Tibial artery (tissue), 4 donors: ENCODE measurements at regions not wholly inside any gene's neighbourhood (a gene's known extent, or its start where the extent isn't known, plus 50 kb on each side); places are given as distances from the start of the nearest gene placed in this dataset.
A peak's percentile ranks its signal among the peaks of the same experiment; 100 is the strongest.

Experiments
- DNase-seq, 2 donors: peaks; one replicate each; pipeline ENCODE4 v3.0.0-alpha.2; 2019
- H3K27ac ChIP-seq, 2 donors: fragments of 200-600 bp; sonication (generic) in 1 of 2; 1 replicate in 1 of 2; 2 replicates in 1 of 2; pipeline ENCODE4 v1.5.1; 2018 to 2019; ENCODE audit warnings: mild to moderate bottlenecking in 1 of 2
- H3K27me3 ChIP-seq, 2 donors: fragments of 200-600 bp; sonication (generic) in 1 of 2; one replicate each; pipeline versions ENCODE4 v1.5.1 to v1.6.0; 2016 to 2019
- H3K36me3 ChIP-seq, 3 donors: fragments of 200-600 bp; sonication (generic) in 2 of 3; one replicate each; pipeline ENCODE4 v1.5.1; 2016 to 2019; ENCODE audit warnings: mild to moderate bottlenecking in 2 of 3
- H3K4me1 ChIP-seq, 4 donors: fragments of 200-600 bp; sonication (generic) in 2 of 4; 1 replicate in 3 of 4; 2 replicates in 1 of 4; pipeline ENCODE4 v1.5.1; 2016 to 2019
- H3K4me3 ChIP-seq, 2 donors: fragments of 200-600 bp; sonication (generic) in 1 of 2; 1 replicate in 1 of 2; 2 replicates in 1 of 2; pipeline ENCODE4 v1.5.1; 2018 to 2019; ENCODE audit warnings: mild to moderate bottlenecking in 2 of 2
- H3K9me3 ChIP-seq, 3 donors: fragments of 200-600 bp; sonication (generic) in 1 of 3; one replicate each; pipeline ENCODE4 v1.5.1; 2016 to 2019
- intact Hi-C: fragments of 100-400 bp; cut with DNase I; formaldehyde crosslinking; loops from one replicate; pipeline ENCODE4 v1.15.0; 2023; ENCODE audit warnings: low total_unique reads
- TF ChIP-seq, protein P1 (sequence below), 2 experiments: fragments of 200-600 bp in 1 of 2; fragments of 450-650 bp in 1 of 2; IDR thresholded peaks; one replicate each; pipeline ENCODE4 v1.5.1; 2017 to 2019; ENCODE audit warnings: antibody characterized with exemption in 2 of 2, mild to moderate bottlenecking in 1 of 2, moderate library complexity in 1 of 2

DNA sequence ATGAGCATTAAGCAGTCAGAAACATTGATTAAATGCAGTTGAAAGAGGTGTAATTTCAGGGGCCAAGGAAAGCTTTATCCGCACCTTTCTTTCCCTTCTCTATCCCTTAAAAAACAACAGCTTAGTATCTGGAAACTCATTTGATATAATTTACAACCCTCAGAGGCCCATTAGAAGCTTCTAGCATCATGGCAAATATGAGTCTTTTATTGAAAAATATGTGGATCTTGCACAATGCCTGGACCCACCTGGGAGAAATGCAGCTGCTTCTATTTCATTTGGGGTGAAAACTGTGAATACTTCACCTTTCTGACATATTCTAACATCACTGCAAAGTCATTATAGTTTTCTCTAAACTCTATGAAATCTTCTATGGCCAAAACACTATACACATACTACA, 492.2 kb upstream of the PSMD7 start:
- H3K27me3 ChIP-seq: no peaks in the 10 kb centered on the region
- TF ChIP-seq, protein P1, sequence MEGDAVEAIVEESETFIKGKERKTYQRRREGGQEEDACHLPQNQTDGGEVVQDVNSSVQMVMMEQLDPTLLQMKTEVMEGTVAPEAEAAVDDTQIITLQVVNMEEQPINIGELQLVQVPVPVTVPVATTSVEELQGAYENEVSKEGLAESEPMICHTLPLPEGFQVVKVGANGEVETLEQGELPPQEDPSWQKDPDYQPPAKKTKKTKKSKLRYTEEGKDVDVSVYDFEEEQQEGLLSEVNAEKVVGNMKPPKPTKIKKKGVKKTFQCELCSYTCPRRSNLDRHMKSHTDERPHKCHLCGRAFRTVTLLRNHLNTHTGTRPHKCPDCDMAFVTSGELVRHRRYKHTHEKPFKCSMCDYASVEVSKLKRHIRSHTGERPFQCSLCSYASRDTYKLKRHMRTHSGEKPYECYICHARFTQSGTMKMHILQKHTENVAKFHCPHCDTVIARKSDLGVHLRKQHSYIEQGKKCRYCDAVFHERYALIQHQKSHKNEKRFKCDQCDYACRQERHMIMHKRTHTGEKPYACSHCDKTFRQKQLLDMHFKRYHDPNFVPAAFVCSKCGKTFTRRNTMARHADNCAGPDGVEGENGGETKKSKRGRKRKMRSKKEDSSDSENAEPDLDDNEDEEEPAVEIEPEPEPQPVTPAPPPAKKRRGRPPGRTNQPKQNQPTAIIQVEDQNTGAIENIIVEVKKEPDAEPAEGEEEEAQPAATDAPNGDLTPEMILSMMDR (IDR thresholded peaks at IDR 0.05): no peak
- intact Hi-C loops: no loop called here
- no peaks in the 10 kb centered on the region for H3K9me3 ChIP-seq
- H3K27ac ChIP-seq: no peak overlapping the region
- no peak for DNase-seq
- H3K4me1 ChIP-seq: no peaks in the 10 kb centered on the region
- no peaks in the 10 kb centered on the region for H3K36me3 ChIP-seq
- no peak overlapping the region for H3K4me3 ChIP-seq

GRCh38 chr16:73798471-73798870, 498.1 kb upstream of the PSMD7 start:
- H3K9me3 ChIP-seq: no peaks in the 10 kb centered on the region
- no peak overlapping the region for H3K4me3 ChIP-seq
- no peaks in the 10 kb centered on the region for H3K36me3 ChIP-seq
- H3K4me1 ChIP-seq: peaks cover 0 to 46% (median 24%) of the 10 kb centered on the region in 4 donors
- TF ChIP-seq, protein P1 (IDR thresholded peaks at IDR 0.05): no peak
- no peaks in the 10 kb centered on the region for H3K27me3 ChIP-seq
- no peak overlapping the region for H3K27ac ChIP-seq
- intact Hi-C loops: no loop called here
- DNase-seq: no peak

DNA sequence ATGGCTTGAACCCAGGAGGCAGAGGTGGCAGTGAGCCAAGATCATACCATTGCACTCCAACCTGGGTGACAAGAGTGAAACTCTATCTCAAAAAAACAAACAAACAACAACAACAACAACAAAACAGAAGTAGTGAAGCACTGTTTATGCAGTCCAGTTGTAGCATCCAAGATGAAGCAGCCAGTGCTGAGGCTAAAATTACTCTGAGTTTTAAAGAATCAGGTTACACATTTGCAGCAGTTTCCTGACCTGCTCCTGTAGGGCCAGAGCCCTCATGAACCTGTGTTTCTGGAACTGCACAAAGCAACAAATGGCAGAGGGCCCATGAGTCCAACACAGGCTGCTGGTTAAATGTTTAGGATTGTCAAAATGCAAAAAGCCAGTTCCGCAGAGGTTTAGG, 499.5 kb upstream of the PSMD7 start:
- peaks cover 0 to 57% (median 27%) of the 10 kb centered on the region in 4 donors for H3K4me1 ChIP-seq
- no peaks in the 10 kb centered on the region for H3K9me3 ChIP-seq
- intact Hi-C loops: no loop called here
- no peaks in the 10 kb centered on the region for H3K27me3 ChIP-seq
- TF ChIP-seq, protein P1 (IDR thresholded peaks at IDR 0.05): no peak
- no peak for DNase-seq
- peak overlapping the region; percentile 43 to 53 for H3K27ac ChIP-seq
- H3K36me3 ChIP-seq: no peaks in the 10 kb centered on the region
- no peak overlapping the region for H3K4me3 ChIP-seq

GRCh38 chr16:73796241-73796640, 500.4 kb upstream of the PSMD7 start:
- no peak overlapping the region for H3K4me3 ChIP-seq
- peaks cover 0 to 57% (median 27%) of the 10 kb centered on the region in 4 donors for H3K4me1 ChIP-seq
- no peak for DNase-seq
- H3K36me3 ChIP-seq: no peaks in the 10 kb centered on the region
- H3K27ac ChIP-seq: peak overlapping the region; percentile 43 to 53
- intact Hi-C loops: no loop called here
- no peaks in the 10 kb centered on the region for H3K27me3 ChIP-seq
- TF ChIP-seq, protein P1 (IDR thresholded peaks at IDR 0.05): no peak
- H3K9me3 ChIP-seq: no peaks in the 10 kb centered on the region

DNA sequence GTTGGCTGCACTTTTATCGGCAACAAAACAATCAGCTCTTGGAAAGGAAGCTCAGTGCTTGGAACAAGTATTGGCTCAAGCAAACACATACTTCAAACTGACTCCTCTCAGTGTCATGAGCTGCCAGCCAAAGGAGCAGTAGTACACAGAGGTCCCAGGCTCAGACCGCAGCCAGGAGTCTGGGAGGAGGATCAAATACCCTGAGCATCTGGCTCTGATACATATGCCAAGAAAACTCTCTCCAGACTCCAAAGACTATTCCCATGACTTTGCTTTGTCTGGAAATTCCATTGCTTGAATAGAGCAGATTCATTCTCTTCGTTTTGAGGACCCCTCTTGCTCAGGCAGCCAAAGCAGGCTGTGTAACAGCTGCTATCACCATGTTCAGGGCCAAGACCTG, 501.6 kb upstream of the PSMD7 start:
- H3K4me1 ChIP-seq: peaks cover 0 to 57% (median 27%) of the 10 kb centered on the region in 4 donors
- no peak overlapping the region for H3K4me3 ChIP-seq
- intact Hi-C loops: no loop called here
- H3K27ac ChIP-seq: peak overlapping the region; percentile 46 to 53
- TF ChIP-seq, protein P1 (IDR thresholded peaks at IDR 0.05): no peak
- H3K36me3 ChIP-seq: no peaks in the 10 kb centered on the region
- H3K9me3 ChIP-seq: no peaks in the 10 kb centered on the region
- peak; percentile 66 to 80 for DNase-seq
- H3K27me3 ChIP-seq: no peaks in the 10 kb centered on the region

DNA sequence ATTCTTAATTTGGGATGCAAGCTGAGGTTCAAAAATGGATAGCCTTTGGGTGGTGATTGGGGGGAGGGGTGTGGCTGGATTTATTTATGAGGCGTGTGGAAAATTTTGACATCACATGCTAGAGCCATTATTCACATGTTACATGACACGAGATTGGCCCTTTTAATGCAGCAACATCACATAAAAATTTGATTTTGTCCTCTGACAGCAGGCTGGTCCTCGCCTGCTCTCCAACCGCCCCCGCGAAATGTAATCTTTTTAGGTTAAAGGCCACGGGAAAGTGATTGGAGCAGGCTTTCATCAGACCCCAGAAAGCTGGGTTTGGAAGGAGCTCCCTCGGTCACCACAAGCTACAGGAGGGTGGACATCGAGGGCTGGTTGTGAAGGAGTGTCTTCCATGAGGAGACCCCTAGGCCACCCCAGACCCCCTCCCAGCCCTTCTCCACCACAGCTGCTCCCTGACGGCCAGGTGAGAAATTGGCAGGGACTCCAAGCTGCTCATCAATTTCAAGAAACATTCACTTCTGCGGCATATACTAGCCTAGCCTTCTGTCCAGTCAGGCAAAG, 502.7 kb upstream of the PSMD7 start:
- Histone ChIP-seq H3K36me3 (no peaks in the 10 kb centered on the region), H3K4me3 (no peak overlapping the region), H3K9me3 (no peaks in the 10 kb centered on the region), H3K27ac (peak overlapping the region; percentile 46 to 53), H3K27me3 (no peaks in the 10 kb centered on the region), H3K4me1 (peaks cover 0 to 57% (median 27%) of the 10 kb centered on the region in 4 donors)
- TF ChIP-seq, protein P1 (IDR thresholded peaks at IDR 0.05): no peak
- DNase-seq: no peak
- intact Hi-C loops: no loop called here
